B cell (primary cell): ENCODE measurements at regions not wholly inside any gene's neighbourhood (a gene's known extent, or its start where the extent isn't known, plus 50 kb on each side); places are given as distances from the start of the nearest gene placed in this dataset.

Experiments
- ATAC-seq: fragments of 200-7000 bp; cut with Tn5 transposase; one replicate; pipeline ENCODE4 v1.10.0; 2021; ENCODE audit warnings: low read depth, mild to moderate bottlenecking, moderate number of reproducible peaks, moderate library complexity
- CTCF ChIA-PET: fragments of 350-600 bp; sonication (Branson Sonifier 250); formaldehyde crosslinking; loops from one replicate; lab custom pipeline; 2021; ENCODE audit warnings: antibody characterized with exemption, inconsistent platforms; lab: Charles Lee
- POLR2A ChIA-PET: fragments of 350-600 bp; sonication (Branson Sonifier 250); formaldehyde crosslinking; loops from one replicate; lab custom pipeline; 2021; ENCODE audit warnings: antibody characterized with exemption; lab: Charles Lee
- DNase-seq: peaks from one replicate; pipeline ENCODE4 v3.0.0; 2013
- H2AFZ ChIP-seq: 2 replicates; pipeline ENCODE4 v1.6.1; 2012; ENCODE audit warnings: mild to moderate bottlenecking, low read depth, low read length; ENCODE audit not compliant: insufficient read depth, poor library complexity, severe bottlenecking
- H3K27ac ChIP-seq, 2 donors: 1 replicate in 1 of 2; 2 replicates in 1 of 2; pipeline ENCODE4 v1.5.1; 2012 to 2013; ENCODE audit warnings: low read length in 2 of 2, mild to moderate bottlenecking in 2 of 2, moderate library complexity in 1 of 2
- H3K27me3 ChIP-seq, 4 experiments: fragments of 200-600 bp in 1 of 4; sonication (generic) in 1 of 4; replicated peaks in 1 of 4; 1 replicate in 2 of 4; 2 replicates in 2 of 4; pipeline versions ENCODE4 v1.6.1 to v1.7.0; 2013 to 2016; ENCODE audit warnings: low read length in 3 of 4, mild to moderate bottlenecking in 2 of 4, mixed read lengths in 1 of 4, moderate library complexity in 1 of 4; ENCODE audit not compliant: insufficient read depth in 4 of 4, control insufficient read depth in 3 of 4; ENCODE audit errors: control extremely low read depth in 1 of 4
- H3K36me3 ChIP-seq, 2 experiments: replicated peaks in 1 of 2; 1 replicate in 1 of 2; 2 replicates in 1 of 2; pipeline versions ENCODE4 v1.6.1 to v1.7.1; 2013; ENCODE audit warnings: low read length in 1 of 2; ENCODE audit not compliant: insufficient read depth in 2 of 2, control insufficient read depth in 1 of 2; ENCODE audit errors: control extremely low read depth in 1 of 2, extremely low read depth in 1 of 2
- H3K4me1 ChIP-seq, 2 donors: fragments of 200-600 bp in 1 of 2; sonication (generic) in 1 of 2; 1 replicate in 1 of 2; 2 replicates in 1 of 2; pipeline versions ENCODE4 v1.5.1 to v1.6.1; 2013 to 2017; ENCODE audit warnings: low read length in 2 of 2; ENCODE audit not compliant: control insufficient read depth in 2 of 2, insufficient read depth in 2 of 2
- H3K4me2 ChIP-seq: replicated peaks from 2 replicates; pipeline ENCODE3; 2012; ENCODE audit warnings: mild to moderate bottlenecking, low read depth, low read length; ENCODE audit not compliant: poor library complexity, severe bottlenecking
- H3K4me3 ChIP-seq, 5 experiments: fragments of 200-600 bp in 1 of 5; sonication (generic) in 1 of 5; 1 replicate in 3 of 5; 2 replicates in 2 of 5; pipeline versions ENCODE4 v1.5.1 to v1.7.0; 2011 to 2016; ENCODE audit warnings: low read length in 4 of 5, mild to moderate bottlenecking in 4 of 5, low read depth in 2 of 5, control low read depth in 1 of 5, moderate library complexity in 1 of 5; ENCODE audit not compliant: insufficient read depth in 1 of 5; ENCODE audit errors: control extremely low read depth in 1 of 5, extremely low read depth in 1 of 5
- H3K79me2 ChIP-seq: fragments of 200-600 bp; sonication (generic); one replicate; pipeline ENCODE4 v1.6.0; 2016; ENCODE audit warnings: low read length; ENCODE audit not compliant: control insufficient read depth, insufficient read depth
- H3K9ac ChIP-seq: fragments of 200-600 bp; sonication (generic); 2 replicates; pipeline ENCODE4 v1.6.1; 2017; ENCODE audit warnings: mild to moderate bottlenecking, low read length, moderate library complexity
- H3K9me3 ChIP-seq, 3 donors: one replicate each; pipeline versions ENCODE4 v1.6.1 to v1.7.1; 2013; ENCODE audit warnings: low read length in 2 of 3; ENCODE audit not compliant: control insufficient read depth in 2 of 3, insufficient read depth in 1 of 3; ENCODE audit errors: control extremely low read depth in 1 of 3
- H4K20me1 ChIP-seq: 2 replicates; pipeline ENCODE4 v1.6.0; 2012; ENCODE audit warnings: mild to moderate bottlenecking, low read length; ENCODE audit not compliant: insufficient read depth, control insufficient read depth, poor library complexity, severe bottlenecking
- H3K27ac Mint-ChIP-seq: one replicate; pipeline ENCODE4 v1.8.0; 2021; ENCODE audit warnings: mixed read lengths
- H3K27me3 Mint-ChIP-seq: one replicate; pipeline ENCODE4 v1.8.0; 2021; ENCODE audit warnings: mixed read lengths
- H3K4me1 Mint-ChIP-seq: one replicate; pipeline ENCODE4 v1.8.0; 2021; ENCODE audit warnings: mixed read lengths
- H3K4me3 Mint-ChIP-seq: one replicate; pipeline ENCODE4 v1.8.0; 2021; ENCODE audit warnings: mixed read lengths
- H3K9me3 Mint-ChIP-seq: one replicate; pipeline ENCODE4 v1.8.0; 2022; ENCODE audit warnings: mixed read lengths; ENCODE audit not compliant: insufficient read depth
- CTCF ChIP-seq: fragments of 200-600 bp; IDR thresholded peaks from one replicate; pipeline ENCODE4 v1.8.0; 2022; ENCODE audit warnings: antibody characterized with exemption, mild to moderate bottlenecking
- EZH2 ChIP-seq: IDR thresholded peaks from 2 replicates; pipeline ENCODE4 v1.6.1; 2012; ENCODE audit warnings: borderline replicate concordance, low read depth, mild to moderate bottlenecking, moderate library complexity, low read length; ENCODE audit not compliant: insufficient read depth, poor library complexity, severe bottlenecking
- WGBS: methylation state at CpG from one replicate; pipeline ENCODE4 v1.1.5; 2013; ENCODE audit warnings: missing lambda C conversion rate; ENCODE audit not compliant: insufficient coverage; 5-methylcytosine and 5-hydroxymethylcytosine counted together
- intact Hi-C: fragments of 100-400 bp; cut with micrococcal nuclease; formaldehyde crosslinking; loops from one replicate; pipeline ENCODE4 v1.10.0; 2022

- Mint-ChIP-seq H3K4me3 (no peak overlapping the region), H3K27me3 (no peaks in the 10 kb centered on the region), H3K27ac (no peak overlapping the region), H3K4me1 (no peaks in the 10 kb centered on the region), H3K9me3 (no peaks in the 10 kb centered on the region)
- peaks cover 0 to 4% (median 0%) of the 10 kb centered on the region in 3 donors for H3K9me3 ChIP-seq
- H2AFZ ChIP-seq: no peak overlapping the region
- no peaks in the 10 kb centered on the region for H3K27me3 ChIP-seq
- intact Hi-C loops: no loop called here
- H3K4me1 ChIP-seq: no peaks in the 10 kb centered on the region
- no peaks in the 10 kb centered on the region for H3K36me3 ChIP-seq
- no peak overlapping the region for H3K27ac ChIP-seq
- TF ChIP-seq CTCF (no peak), EZH2 (no peak)
- no peak overlapping the region for H3K4me2 ChIP-seq
- H4K20me1 ChIP-seq: no peaks in the 10 kb centered on the region
- CTCF ChIA-PET: no interaction called here
- H3K79me2 ChIP-seq: no peaks in the 10 kb centered on the region
- H3K9ac ChIP-seq: no peak overlapping the region
- no peak overlapping the region for H3K4me3 ChIP-seq
- WGBS: no CpG with 5 or more reads among the region's 1 CpG
- ATAC-seq (no peak), DNase-seq (no peak)
- POLR2A ChIA-PET: no interaction called here
These were observed 1248.5 kb upstream of the TENM3 start for GRCh38 chr4:180994722-180995121.

- Histone ChIP-seq H3K4me1 (no peaks in the 10 kb centered on the region), H3K79me2 (no peaks in the 10 kb centered on the region), H3K27ac (no peak overlapping the region), H4K20me1 (no peaks in the 10 kb centered on the region), H2AFZ (no peak overlapping the region), H3K4me3 (no peak overlapping the region), H3K36me3 (no peaks in the 10 kb centered on the region), H3K4me2 (no peak overlapping the region), H3K27me3 (no peaks in the 10 kb centered on the region), H3K9ac (no peak overlapping the region), H3K9me3 (peaks cover 0 to 2% (median 0%) of the 10 kb centered on the region in 3 donors)
- Mint-ChIP-seq H3K4me3 (no peak overlapping the region), H3K27me3 (no peaks in the 10 kb centered on the region), H3K4me1 (no peaks in the 10 kb centered on the region), H3K9me3 (peaks cover 5% of the 10 kb centered on the region), H3K27ac (no peak overlapping the region)
- ATAC-seq (no peak), DNase-seq (no peak)
- intact Hi-C loops: no loop called here
- POLR2A ChIA-PET: no interaction called here
- no peak for TF ChIP-seq CTCF
- TF ChIP-seq EZH2: no peak
- CTCF ChIA-PET: no interaction called here
- no CpG with 5 or more reads among the region's 2 CpGs for WGBS
These were observed 1244.0 kb upstream of the TENM3 start for GRCh38 chr4:180999217-180999616.
